IMR-90 (cell line): ENCODE measurements at regions not wholly inside any gene's neighbourhood (a gene's known extent, or its start where the extent isn't known, plus 50 kb on each side); places are given as distances from the start of the nearest gene placed in this dataset.
"Not testable (repeated sequence)": the region's sequence is repeated elsewhere in the genome, so short reads cannot be mapped to it uniquely, and the experiment has no call there.

Experiments
- ATAC-seq: fragments of 200-7000 bp; cut with Tn5 transposase; 2 replicates; pipeline ENCODE4 v1.9.1; 2020; ENCODE audit warnings: low read depth, mild to moderate bottlenecking, moderate library complexity
- BruUV-seq: library from RNA; stranded (reverse); fragments of 400-500 nt; replicated peaks from 2 replicates; lab custom pipeline; 2021; lab: Mats Ljungman, UMichigan
- CTCF ChIA-PET: fragments of 300-600 bp; formaldehyde crosslinking; extraction: SDS; loops from one replicate; lab custom pipeline; 2021; ENCODE audit warnings: antibody characterized with exemption; lab: Yijun Ruan, JAX
- POLR2A ChIA-PET: fragments of 300-600 bp; sonication (Branson Sonifier 250); formaldehyde crosslinking; loops from one replicate; lab custom pipeline; 2022; ENCODE audit warnings: antibody characterized with exemption; ENCODE audit not compliant: unreplicated experiment; lab: Charles Lee
- DNase-seq: peaks from one replicate; pipeline ENCODE4 v3.0.0; 2013
- H2AFZ ChIP-seq: replicated peaks from 2 replicates; pipeline ENCODE3; 2013; ENCODE audit warnings: low read length, mild to moderate bottlenecking; ENCODE audit not compliant: poor library complexity
- H2AK5ac ChIP-seq: 2 replicates; pipeline ENCODE4 v1.6.1; 2013; ENCODE audit warnings: low read depth, low read length, inconsistent platforms
- H2AK9ac ChIP-seq: replicated peaks from 2 replicates; pipeline ENCODE3; 2013; ENCODE audit warnings: mild to moderate bottlenecking, low read depth, low read length, moderate library complexity; ENCODE audit not compliant: poor library complexity
- H2BK120ac ChIP-seq: 2 replicates; pipeline ENCODE4 v1.6.1; 2013; ENCODE audit warnings: low read depth, low read length, inconsistent platforms
- H2BK15ac ChIP-seq: 3 replicates; pipeline ENCODE4 v1.6.1; 2013; ENCODE audit warnings: low read depth, low read length, inconsistent platforms
- H2BK20ac ChIP-seq: 2 replicates; pipeline ENCODE4 v1.6.1; 2013; ENCODE audit warnings: low read depth, mild to moderate bottlenecking, inconsistent platforms, low read length, moderate library complexity
- H2BK5ac ChIP-seq: 2 replicates; pipeline ENCODE4 v1.6.1; 2013; ENCODE audit warnings: mild to moderate bottlenecking, low read depth, low read length, inconsistent platforms; ENCODE audit not compliant: poor library complexity, severe bottlenecking
- H3K14ac ChIP-seq: replicated peaks from 2 replicates; pipeline ENCODE4 v1.6.1; 2013; ENCODE audit warnings: low read depth, low read length, inconsistent platforms
- H3K18ac ChIP-seq: 2 replicates; pipeline ENCODE4 v1.6.1; 2013; ENCODE audit warnings: low read depth, low read length, control low read depth
- H3K23ac ChIP-seq: 2 replicates; pipeline ENCODE4 v1.6.1; 2013; ENCODE audit warnings: low read depth, low read length, inconsistent platforms
- H3K27ac ChIP-seq: 2 replicates; pipeline ENCODE4 v1.5.1; 2013; ENCODE audit warnings: mild to moderate bottlenecking, control low read depth, low read length; ENCODE audit not compliant: insufficient read depth
- H3K27me3 ChIP-seq: 2 replicates; pipeline ENCODE4 v1.6.1; 2013; ENCODE audit warnings: low read length; ENCODE audit not compliant: control insufficient read depth, insufficient read depth
- H3K36me3 ChIP-seq: 2 replicates; pipeline ENCODE4 v1.6.1; 2013; ENCODE audit warnings: low read length, mixed read lengths; ENCODE audit not compliant: control insufficient read depth, insufficient read depth
- H3K4ac ChIP-seq: 2 replicates; pipeline ENCODE4 v1.6.1; 2013; ENCODE audit warnings: low read depth, low read length, inconsistent platforms
- H3K4me1 ChIP-seq: 2 replicates; pipeline ENCODE4 v1.6.1; 2013; ENCODE audit warnings: low read length, mixed read lengths; ENCODE audit not compliant: control insufficient read depth, insufficient read depth
- H3K4me2 ChIP-seq: 2 replicates; pipeline ENCODE4 v1.6.1; 2013; ENCODE audit warnings: low read depth, mild to moderate bottlenecking, control low read depth, low read length, moderate library complexity
- H3K4me3 ChIP-seq: 2 replicates; pipeline ENCODE4 v1.5.1; 2013; ENCODE audit warnings: low read depth, mild to moderate bottlenecking, control low read depth, low read length, moderate library complexity; ENCODE audit not compliant: insufficient read depth
- H3K56ac ChIP-seq: 2 replicates; pipeline ENCODE4 v1.6.1; 2013; ENCODE audit warnings: low read length, inconsistent platforms; ENCODE audit not compliant: insufficient read depth; ENCODE audit errors: extremely low read depth
- H3K79me1 ChIP-seq, 2 experiments: 2 replicates each; pipeline ENCODE4 v1.6.1; 2013; ENCODE audit warnings: low read length in 2 of 2, inconsistent platforms in 1 of 2, low read depth in 1 of 2
- H3K9ac ChIP-seq: 2 replicates; pipeline ENCODE4 v1.6.1; 2013; ENCODE audit warnings: low read depth, low read length, control low read depth
- H3K9me1 ChIP-seq: 2 replicates; pipeline ENCODE4 v1.6.1; 2013; ENCODE audit warnings: low read length, inconsistent platforms; ENCODE audit not compliant: insufficient read depth
- H3K9me3 ChIP-seq: 2 replicates; pipeline ENCODE4 v1.6.1; 2013; ENCODE audit warnings: low read length; ENCODE audit not compliant: control insufficient read depth, insufficient read depth
- H4K20me1 ChIP-seq: 2 replicates; pipeline ENCODE4 v1.6.1; 2013; ENCODE audit warnings: low read length, inconsistent platforms; ENCODE audit not compliant: insufficient read depth
- H4K5ac ChIP-seq: 2 replicates; pipeline ENCODE4 v1.6.1; 2013; ENCODE audit warnings: mild to moderate bottlenecking, low read depth, low read length, control low read depth
- H4K8ac ChIP-seq, 2 experiments: 2 replicates each; pipeline ENCODE4 v1.6.1; 2013; ENCODE audit warnings: low read depth in 2 of 2, low read length in 2 of 2, control low read depth in 1 of 2, inconsistent platforms in 1 of 2
- H4K91ac ChIP-seq: 2 replicates; pipeline ENCODE4 v1.6.1; 2013; ENCODE audit warnings: low read depth, low read length, inconsistent platforms; ENCODE audit not compliant: insufficient read depth
- WGBS, 2 experiments: methylation state at CpG; one replicate each; pipeline versions ENCODE4 v1.1.5 to v1.1.7; 2013; ENCODE audit warnings: missing lambda C conversion rate in 2 of 2; ENCODE audit not compliant: insufficient read length in 1 of 2; ENCODE audit errors: extremely low coverage in 2 of 2; 5-methylcytosine and 5-hydroxymethylcytosine counted together
- dilution Hi-C: fragments of 300-500 bp; cut with HindIII; formaldehyde crosslinking; loops from one replicate; pipeline ENCODE4 v1.14.3; 2018; ENCODE audit warnings: low sequenced_read_pairs; ENCODE audit not compliant: unreplicated experiment
- in situ Hi-C: fragments of 300-500 bp; cut with MboI; formaldehyde crosslinking; loops from 3 replicates; pipeline ENCODE4 v1.14.3; 2019; ENCODE audit warnings: low sequenced_read_pairs, inconsistent platforms, mixed read lengths
- intact Hi-C: fragments of 100-400 bp; cut with micrococcal nuclease; formaldehyde crosslinking; loops from 2 replicates; pipeline ENCODE4 v1.10.0; 2022

- H2AK5ac ChIP-seq, H2AK9ac ChIP-seq, H4K20me1 ChIP-seq, intact Hi-C loops, H3K14ac ChIP-seq, H3K4ac ChIP-seq, ATAC-seq, H3K4me1 ChIP-seq, H3K27me3 ChIP-seq, H3K27ac ChIP-seq, H3K56ac ChIP-seq, H4K5ac ChIP-seq, H4K8ac ChIP-seq, H3K36me3 ChIP-seq, H3K9me3 ChIP-seq, H3K9me1 ChIP-seq, BruUV-seq, H2BK15ac ChIP-seq, H2AFZ ChIP-seq, DNase-seq, H3K18ac ChIP-seq, H3K4me2 ChIP-seq, H3K23ac ChIP-seq, H3K79me1 ChIP-seq, H2BK5ac ChIP-seq, H4K91ac ChIP-seq, H3K4me3 ChIP-seq, H2BK20ac ChIP-seq, H3K9ac ChIP-seq, in situ Hi-C loops, dilution Hi-C loops, CTCF ChIA-PET, H2BK120ac ChIP-seq: not testable (repeated sequence)
- 58% methylated on average over 5 of the region's 5 CpGs; no CpG with 5 or more reads in 1 of the 2 experiments for WGBS, 2 experiments
- POLR2A ChIA-PET, result interaction anchor here (0.6 kb wide), 1 partner anchor 10 kb away, joined by 4 read pairs; no protein-coding TSS in a partner anchor
These were observed 583.8 kb upstream of the MDGA2 start for GRCh38 chr14:48259232-48259631.

DNA sequence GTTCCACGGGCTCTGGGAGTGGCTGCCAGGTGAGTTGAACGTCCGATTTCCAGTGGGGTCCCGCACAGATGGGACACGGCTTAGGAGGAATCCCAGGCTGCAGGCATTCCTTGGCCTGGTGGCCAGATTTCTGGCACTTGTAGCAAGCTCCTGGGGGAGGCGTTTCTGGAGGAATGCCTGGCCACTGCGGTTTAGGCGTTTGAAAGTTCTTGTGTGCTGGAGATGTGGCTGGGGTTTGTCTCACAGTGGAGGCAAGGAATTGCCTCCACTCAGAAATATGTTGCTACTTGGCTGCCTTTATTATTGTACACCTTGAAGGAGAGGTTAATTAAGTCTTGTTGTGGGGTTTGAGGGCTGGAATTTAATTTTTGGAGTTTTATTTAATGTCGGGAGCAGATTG lies 583.3 kb upstream of the MDGA2 start:
- H3K27me3 ChIP-seq, ATAC-seq, H2BK20ac ChIP-seq, H2AFZ ChIP-seq, H3K18ac ChIP-seq, H3K4me3 ChIP-seq, H3K9me3 ChIP-seq, intact Hi-C loops, H3K9me1 ChIP-seq, CTCF ChIA-PET, H3K4me2 ChIP-seq, H2AK9ac ChIP-seq, H2BK120ac ChIP-seq, H3K4ac ChIP-seq, in situ Hi-C loops, H2BK15ac ChIP-seq, H3K56ac ChIP-seq, H4K8ac ChIP-seq, DNase-seq, H3K36me3 ChIP-seq, BruUV-seq, H3K23ac ChIP-seq, H3K27ac ChIP-seq, H4K91ac ChIP-seq, H3K79me1 ChIP-seq, H4K5ac ChIP-seq, H3K14ac ChIP-seq, H3K4me1 ChIP-seq, dilution Hi-C loops, H4K20me1 ChIP-seq, H2BK5ac ChIP-seq, H3K9ac ChIP-seq, H2AK5ac ChIP-seq: not testable (repeated sequence)
- WGBS, 2 experiments, result no CpG with 5 or more reads among the region's 9 CpGs
- POLR2A ChIA-PET, result interaction anchor here (0.6 kb wide), 1 partner anchor 10 kb away, joined by 4 read pairs; no protein-coding TSS in a partner anchor
